K562 (cell line): ENCODE measurements at regions not wholly inside any gene's neighbourhood (a gene's known extent, or its start where the extent isn't known, plus 50 kb on each side); places are given as distances from the start of the nearest gene placed in this dataset.

Experiments
- ATAC-seq: fragments of 200-7000 bp; cut with Tn5 transposase; 3 replicates; pipeline ENCODE4 v1.9.1; 2020; ENCODE audit warnings: moderate library complexity
- BruUV-seq: library from RNA; stranded (reverse); fragments of 400-500 nt; replicated peaks from 2 replicates; lab custom pipeline; 2021; lab: Mats Ljungman, UMichigan
- CTCF ChIA-PET: fragments of 300-600 bp; formaldehyde crosslinking; extraction: SDS; loops from one replicate; lab custom pipeline; 2021; ENCODE audit warnings: low intra/inter-chr PET ratio; lab: Yijun Ruan, JAX
- POLR2A ChIA-PET: fragments of 300-600, 350-650 bp; sonication (Branson Sonifier 250); formaldehyde crosslinking; extraction: SDS; loops from one replicate; lab custom pipeline; 2021; ENCODE audit warnings: antibody characterized with exemption, inconsistent platforms; lab: Yijun Ruan, JAX
- DNase-seq, 4 experiments: peaks; one replicate each; pipeline versions ENCODE4 v3.0.0 to v3.0.0-alpha.2; 2011 to 2018; ENCODE audit warnings: low spot score in 3 of 4, mixed read lengths in 3 of 4; ENCODE audit errors: extremely low read depth in 1 of 4
- FAIRE-seq: peaks from 2 replicates; lab custom pipeline; 2011; peaks lifted over from hg19 to GRCh38; lab: Jason Lieb, UNC
- H2AFZ ChIP-seq: 2 replicates; pipeline ENCODE4 v1.6.0; 2011; ENCODE audit warnings: low read depth, low read length, control low read depth, inconsistent platforms
- H3K27ac ChIP-seq: fragments of 200-600 bp; 3 replicates; pipeline ENCODE4 v1.8.0; 2011; ENCODE audit warnings: low read depth, mild to moderate bottlenecking, control low read depth, inconsistent platforms, low read length, moderate library complexity, mixed read lengths; ENCODE audit errors: extremely low read depth
- H3K27me3 ChIP-seq, 2 experiments: fragments of 300-600 bp in 1 of 2; 2 replicates in 1 of 2; 3 replicates in 1 of 2; pipeline versions ENCODE4 v1.6.0 to v1.8.0; 2011; ENCODE audit warnings: inconsistent platforms in 2 of 2, low read length in 2 of 2, mild to moderate bottlenecking in 1 of 2, mixed read lengths in 1 of 2, moderate library complexity in 1 of 2; ENCODE audit not compliant: control insufficient read depth in 2 of 2, insufficient read depth in 2 of 2
- H3K36me3 ChIP-seq: fragments of 300-600 bp; 3 replicates; pipeline ENCODE4 v1.8.0; 2011; ENCODE audit warnings: mild to moderate bottlenecking, low read length, inconsistent platforms; ENCODE audit not compliant: control insufficient read depth, insufficient read depth
- H3K4me1 ChIP-seq, 2 experiments: fragments of 200-600 bp in 1 of 2; replicated peaks in 1 of 2; 2 replicates in 1 of 2; 3 replicates in 1 of 2; pipeline versions ENCODE4 v1.5.1 to v1.8.0; 2011; ENCODE audit warnings: inconsistent platforms in 2 of 2, low read length in 2 of 2, mild to moderate bottlenecking in 1 of 2, mixed read lengths in 1 of 2, moderate library complexity in 1 of 2; ENCODE audit not compliant: control insufficient read depth in 2 of 2, insufficient read depth in 2 of 2
- H3K4me2 ChIP-seq: 2 replicates; pipeline ENCODE4 v1.6.1; 2011; ENCODE audit warnings: low read length, control low read depth, inconsistent platforms, mixed read lengths; ENCODE audit not compliant: insufficient read depth
- H3K4me3 ChIP-seq: fragments of 200-600 bp; sonication (generic), shearing (Covaris generic); 2 replicates; pipeline ENCODE4 v1.5.1; 2016; ENCODE audit warnings: control low read depth, inconsistent platforms
- H3K79me2 ChIP-seq: fragments of 200-600 bp; 3 replicates; pipeline ENCODE4 v1.8.0; 2011; ENCODE audit warnings: low read length, inconsistent platforms; ENCODE audit not compliant: control insufficient read depth, insufficient read depth
- H3K9ac ChIP-seq, 2 experiments: 2 replicates each; pipeline versions ENCODE4 v1.6.0 to v1.6.1; 2011; ENCODE audit warnings: low read depth in 2 of 2, low read length in 2 of 2, control low read depth in 1 of 2, inconsistent platforms in 1 of 2, mild to moderate bottlenecking in 1 of 2, mixed read lengths in 1 of 2; ENCODE audit not compliant: insufficient read depth in 1 of 2
- H3K9me1 ChIP-seq: one replicate; pipeline ENCODE4 v1.6.0; 2011; ENCODE audit warnings: inconsistent platforms, mild to moderate bottlenecking, low read length, moderate library complexity; ENCODE audit not compliant: control insufficient read depth, insufficient read depth
- H3K9me3 ChIP-seq: replicated peaks from 2 replicates; pipeline ENCODE4 v1.5.1; 2011; ENCODE audit warnings: low read depth, low read length, inconsistent platforms; ENCODE audit not compliant: control insufficient read depth, insufficient read depth
- H4K20me1 ChIP-seq: replicated peaks from 2 replicates; pipeline ENCODE4 v1.6.1; 2011; ENCODE audit warnings: low read length, inconsistent platforms, mixed read lengths; ENCODE audit not compliant: control insufficient read depth, insufficient read depth
- HDAC2 ChIP-seq: fragments of 450-650 bp; IDR thresholded peaks from 2 replicates; pipeline ENCODE4 v1.6.1; 2016; ENCODE audit warnings: mild to moderate bottlenecking
- NFXL1 ChIP-seq: fragments of 450-650 bp; formaldehyde crosslinking; IDR thresholded peaks from 2 replicates; pipeline ENCODE4 v1.4.0; 2021; ENCODE audit warnings: mild to moderate bottlenecking
- ZBTB5 ChIP-seq: fragments of 450-650 bp; IDR thresholded peaks from 2 replicates; pipeline ENCODE4 v1.6.1; 2017; ENCODE audit warnings: antibody characterized with exemption
- ZBTB7A ChIP-seq: IDR thresholded peaks from 2 replicates; pipeline ENCODE4 v1.6.1; 2011; ENCODE audit warnings: low read depth, mild to moderate bottlenecking, low read length, moderate library complexity, borderline replicate concordance; ENCODE audit not compliant: control insufficient read depth
- ZNF707 ChIP-seq: fragments of 250-450 bp; sonication (Bioruptor Pico); conservative IDR thresholded peaks from 2 replicates; pipeline ENCODE4 v1.8.0; 2022; ENCODE audit warnings: inconsistent platforms, mild to moderate bottlenecking, moderate library complexity
- WGBS: fragments of 100-300 bp; shearing (Covaris generic); methylation state at CpG from one replicate; pipeline ENCODE4 v1.1.6; 2016; ENCODE audit warnings: low coverage, mixed read lengths; ENCODE audit not compliant: insufficient coverage; ENCODE audit errors: missing lambda C conversion rate; 5-methylcytosine and 5-hydroxymethylcytosine counted together
- in situ Hi-C: fragments of 300-500 bp; cut with MboI; formaldehyde crosslinking; loops from 4 replicates; pipeline ENCODE4 v1.15.0; 2018; ENCODE audit warnings: inconsistent platforms, mixed read lengths
- intact Hi-C: fragments of 100-400 bp; cut with micrococcal nuclease; formaldehyde crosslinking; loops from 2 replicates; pipeline ENCODE4 v1.14.2; 2022

GRCh38 chr2:235132651-235133050, 180.8 kb downstream of the SH3BP4 start:
- ChIA-PET CTCF (no interaction called here), POLR2A (no interaction called here)
- no peak for TF ChIP-seq ZNF707
- TF ChIP-seq ZBTB5: no peak
- no peak for TF ChIP-seq ZBTB7A
- no peak for TF ChIP-seq HDAC2
- TF ChIP-seq NFXL1 (CRISPR knock-in tag): no peak
- Histone ChIP-seq H3K4me1 (no peaks in the 10 kb centered on the region), H2AFZ (no peak overlapping the region), H3K9me3 (no peaks in the 10 kb centered on the region), H3K79me2 (no peaks in the 10 kb centered on the region), H3K4me3 (no peak overlapping the region), H3K4me2 (no peak overlapping the region), H3K36me3 (no peaks in the 10 kb centered on the region), H3K9me1 (no peaks in the 10 kb centered on the region), H3K27ac (no peak overlapping the region), H4K20me1 (no peaks in the 10 kb centered on the region), H3K9ac (no peak overlapping the region), H3K27me3 (no peaks in the 10 kb centered on the region; a peak in 1 of 5 replicates)
- FAIRE-seq (no peak), DNase-seq (no peak), ATAC-seq (no peak)
- in situ Hi-C loops (loop anchor here (5.0 to 10.0 kb wide), 2 partner anchors 452 to 610 kb away; no protein-coding TSS in a partner anchor), intact Hi-C loops (loop anchor here (10.0 kb wide), 1 partner anchor 362 kb away; the partner anchor contains the start of gene AGAP1)
- WGBS: 0% methylated on average over 2 of the region's 2 CpGs
- BruUV-seq: no TSS peak
